Activated CD8-positive, alpha-beta T cell treated with anti-CD3 and anti-CD28 coated beads for 36 hours (primary cell): ENCODE measurements at regions not wholly inside any gene's neighbourhood (a gene's known extent, or its start where the extent isn't known, plus 50 kb on each side); places are given as distances from the start of the nearest gene placed in this dataset.

Experiments used
- ATAC-seq: fragments of 200-7000 bp; cut with Tn5 transposase; one replicate; pipeline ENCODE4 v1.10.0; 2021; ENCODE audit warnings: mild to moderate bottlenecking, moderate library complexity
- CTCF ChIA-PET: fragments of 350-600 bp; sonication (Branson Sonifier 250); formaldehyde crosslinking; loops from one replicate; lab custom pipeline; 2021; ENCODE audit warnings: antibody characterized with exemption; lab: Charles Lee
- POLR2A ChIA-PET: fragments of 350-600 bp; sonication (Branson Sonifier 250); formaldehyde crosslinking; loops from one replicate; lab custom pipeline; 2021; ENCODE audit warnings: antibody characterized with exemption; lab: Charles Lee
- DNase-seq: peaks from one replicate; pipeline ENCODE4 v3.0.0-alpha.2; 2020
- H3K27ac Mint-ChIP-seq: one replicate; pipeline ENCODE4 v1.8.0; 2021; ENCODE audit warnings: mild to moderate bottlenecking, mixed read lengths
- H3K27me3 Mint-ChIP-seq: one replicate; pipeline ENCODE4 v1.8.0; 2021; ENCODE audit warnings: mixed read lengths
- H3K36me3 Mint-ChIP-seq: one replicate; pipeline ENCODE4 v1.8.0; 2021; ENCODE audit warnings: low read depth, mixed read lengths
- H3K4me1 Mint-ChIP-seq: one replicate; pipeline ENCODE4 v1.8.0; 2021; ENCODE audit warnings: low read depth, mixed read lengths
- H3K4me3 Mint-ChIP-seq: one replicate; pipeline ENCODE4 v1.8.0; 2021; ENCODE audit warnings: mild to moderate bottlenecking, moderate library complexity, mixed read lengths
- H3K9me3 Mint-ChIP-seq: one replicate; pipeline ENCODE4 v1.8.0; 2021; ENCODE audit warnings: mixed read lengths
- CTCF ChIP-seq: fragments of 200-600 bp; IDR thresholded peaks from one replicate; pipeline ENCODE4 v1.8.0; 2022; ENCODE audit warnings: antibody characterized with exemption, mild to moderate bottlenecking
- intact Hi-C: fragments of 100-400 bp; cut with micrococcal nuclease; formaldehyde crosslinking; loops from one replicate; pipeline ENCODE4 v1.10.0; 2022

- no peaks in the 10 kb centered on the region for H3K27me3 Mint-ChIP-seq
- H3K4me3 Mint-ChIP-seq: no peak overlapping the region
- ChIA-PET POLR2A (no interaction called here), CTCF (no interaction called here)
- DNase-seq: no peak
- intact Hi-C loops: no loop called here
- H3K4me1 Mint-ChIP-seq: peaks cover 3% of the 10 kb centered on the region
- H3K36me3 Mint-ChIP-seq: no peaks in the 10 kb centered on the region
- no peak overlapping the region for H3K27ac Mint-ChIP-seq
- ATAC-seq: no peak
- no peak for TF ChIP-seq CTCF
- H3K9me3 Mint-ChIP-seq: no peaks in the 10 kb centered on the region
Observed at GRCh38 chr16:29318037-29318436, 88.5 kb downstream of the NPIPB11 start.

- no peak for ATAC-seq
- H3K4me1 Mint-ChIP-seq: peaks cover 3% of the 10 kb centered on the region
- intact Hi-C loops: no loop called here
- H3K9me3 Mint-ChIP-seq: no peaks in the 10 kb centered on the region
- H3K27me3 Mint-ChIP-seq: no peaks in the 10 kb centered on the region
- ChIA-PET CTCF (no interaction called here), POLR2A (no interaction called here)
- DNase-seq: no peak
- no peak for TF ChIP-seq CTCF
- no peak overlapping the region for H3K27ac Mint-ChIP-seq
- no peaks in the 10 kb centered on the region for H3K36me3 Mint-ChIP-seq
- no peak overlapping the region for H3K4me3 Mint-ChIP-seq
Observed at GRCh38 chr16:29317269-29317668, 89.2 kb downstream of the NPIPB11 start.

- POLR2A ChIA-PET: no interaction called here
- peaks cover 3% of the 10 kb centered on the region for H3K4me1 Mint-ChIP-seq
- intact Hi-C loops: no loop called here
- H3K4me3 Mint-ChIP-seq: no peak overlapping the region
- CTCF ChIA-PET: no interaction called here
- no peaks in the 10 kb centered on the region for H3K27me3 Mint-ChIP-seq
- TF ChIP-seq CTCF: no peak
- ATAC-seq (no peak), DNase-seq (no peak)
- no peaks in the 10 kb centered on the region for H3K9me3 Mint-ChIP-seq
- H3K27ac Mint-ChIP-seq: no peak overlapping the region
- no peaks in the 10 kb centered on the region for H3K36me3 Mint-ChIP-seq
Observed at GRCh38 chr16:29316761-29317183, 89.7 kb downstream of the NPIPB11 start.

GRCh38 chr16:29315916-29316517, 90.5 kb downstream of the NPIPB11 start:
- Mint-ChIP-seq H3K27ac (no peak overlapping the region), H3K36me3 (no peaks in the 10 kb centered on the region), H3K9me3 (no peaks in the 10 kb centered on the region), H3K4me3 (no peak overlapping the region), H3K4me1 (peaks cover 3% of the 10 kb centered on the region), H3K27me3 (no peaks in the 10 kb centered on the region)
- no peak for TF ChIP-seq CTCF
- CTCF ChIA-PET: no interaction called here
- ATAC-seq (no peak), DNase-seq (no peak)
- POLR2A ChIA-PET: no interaction called here
- intact Hi-C loops: no loop called here

GRCh38 chr16:29315046-29315445, 91.5 kb downstream of the NPIPB11 start:
- ATAC-seq (no peak), DNase-seq (no peak)
- H3K9me3 Mint-ChIP-seq: no peaks in the 10 kb centered on the region
- intact Hi-C loops: no loop called here
- no peaks in the 10 kb centered on the region for H3K27me3 Mint-ChIP-seq
- POLR2A ChIA-PET: no interaction called here
- CTCF ChIA-PET: no interaction called here
- H3K4me1 Mint-ChIP-seq: peaks cover 3% of the 10 kb centered on the region
- no peaks in the 10 kb centered on the region for H3K36me3 Mint-ChIP-seq
- no peak overlapping the region for H3K27ac Mint-ChIP-seq
- TF ChIP-seq CTCF: no peak
- H3K4me3 Mint-ChIP-seq: no peak overlapping the region
